H1 (cell line): ENCODE measurements at regions not wholly inside any gene's neighbourhood (a gene's known extent, or its start where the extent isn't known, plus 50 kb on each side); places are given as distances from the start of the nearest gene placed in this dataset.

Source experiments
- CTCF ChIA-PET: fragments of 300-600 bp; sonication (Branson Sonifier 250); formaldehyde crosslinking; loops from one replicate; lab custom pipeline; 2021; ENCODE audit not compliant: partially characterized antibody; lab: Charles Lee
- POLR2A ChIA-PET: fragments of 300-600 bp; sonication (Branson Sonifier 250); formaldehyde crosslinking; loops from one replicate; lab custom pipeline; 2021; ENCODE audit warnings: inconsistent platforms; ENCODE audit not compliant: partially characterized antibody; lab: Charles Lee
- DNase-seq, 2 experiments: peaks; one replicate each; pipeline versions ENCODE4 v3.0.0 to v3.0.0-alpha.2; 2010 to 2022; ENCODE audit warnings: low spot score in 2 of 2, low read depth in 1 of 2, mixed read lengths in 1 of 2
- FAIRE-seq: peaks from 2 replicates; lab custom pipeline; 2011; peaks lifted over from hg19 to GRCh38; lab: Jason Lieb, UNC
- H2AFZ ChIP-seq: 2 replicates; pipeline ENCODE4 v1.8.1; 2012; ENCODE audit warnings: low read length, inconsistent platforms
- H2AK5ac ChIP-seq: 2 replicates; pipeline ENCODE4 v1.6.1; 2013; ENCODE audit warnings: low read depth, low read length
- H2BK120ac ChIP-seq: replicated peaks from 2 replicates; pipeline ENCODE3; 2013; ENCODE audit warnings: low read depth, low read length, inconsistent platforms
- H2BK12ac ChIP-seq: 2 replicates; pipeline ENCODE4 v1.6.1; 2013; ENCODE audit warnings: low read depth, low read length
- H2BK15ac ChIP-seq: 2 replicates; pipeline ENCODE4 v1.6.1; 2013; ENCODE audit warnings: low read length
- H2BK20ac ChIP-seq: 2 replicates; pipeline ENCODE4 v1.6.1; 2013; ENCODE audit warnings: low read length
- H2BK5ac ChIP-seq: 2 replicates; pipeline ENCODE4 v1.6.1; 2013; ENCODE audit warnings: low read depth, low read length
- H3K14ac ChIP-seq: 2 replicates; pipeline ENCODE4 v1.6.1; 2013; ENCODE audit warnings: inconsistent platforms; ENCODE audit not compliant: insufficient read length
- H3K18ac ChIP-seq: 2 replicates; pipeline ENCODE4 v1.6.1; 2013; ENCODE audit warnings: low read length; ENCODE audit errors: extremely low read depth
- H3K23ac ChIP-seq: 2 replicates; pipeline ENCODE4 v1.6.1; 2013; ENCODE audit warnings: inconsistent platforms; ENCODE audit not compliant: insufficient read length
- H3K23me2 ChIP-seq: 2 replicates; pipeline ENCODE4 v1.6.1; 2013; ENCODE audit warnings: low read depth, low read length
- H3K27ac ChIP-seq: 2 replicates; pipeline ENCODE4 v1.6.1; 2011; ENCODE audit warnings: low read depth, low read length, inconsistent platforms
- H3K27me3 ChIP-seq, 4 experiments: replicated peaks in 1 of 4; 1 replicate in 1 of 4; 2 replicates in 3 of 4; pipeline versions ENCODE4 v1.6.1 to v1.8.1; 2011 to 2013; ENCODE audit warnings: low read length in 3 of 4, mild to moderate bottlenecking in 3 of 4, inconsistent platforms in 2 of 4, mixed read lengths in 2 of 4, moderate library complexity in 1 of 4; ENCODE audit not compliant: control insufficient read depth in 3 of 4, insufficient read depth in 3 of 4; ENCODE audit errors: extremely low read depth in 1 of 4
- H3K36me3 ChIP-seq, 4 experiments: 2 replicates each; pipeline versions ENCODE4 v1.6.1 to v1.8.1; 2011 to 2013; ENCODE audit warnings: mild to moderate bottlenecking in 4 of 4, low read length in 3 of 4, moderate library complexity in 2 of 4, control low read depth in 1 of 4, inconsistent platforms in 1 of 4; ENCODE audit not compliant: insufficient read depth in 4 of 4, control insufficient read depth in 2 of 4
- H3K4ac ChIP-seq: replicated peaks from 2 replicates; pipeline ENCODE3; 2013; ENCODE audit warnings: low read length, low read depth, mixed read lengths, inconsistent platforms; ENCODE audit not compliant: insufficient read length
- H3K4me1 ChIP-seq, 4 experiments: replicated peaks in 1 of 4; 1 replicate in 1 of 4; 2 replicates in 3 of 4; pipeline versions ENCODE4 v1.6.1 to v1.8.1; 2011 to 2013; ENCODE audit warnings: low read length in 3 of 4, inconsistent platforms in 2 of 4, mixed read lengths in 1 of 4; ENCODE audit not compliant: insufficient read depth in 4 of 4, control insufficient read depth in 3 of 4
- H3K4me2 ChIP-seq, 2 experiments: 2 replicates each; pipeline versions ENCODE4 v1.6.1 to v1.8.1; 2011 to 2013; ENCODE audit warnings: low read depth in 2 of 2, low read length in 2 of 2, control low read depth in 1 of 2, inconsistent platforms in 1 of 2, mild to moderate bottlenecking in 1 of 2; ENCODE audit not compliant: insufficient read depth in 1 of 2
- H3K4me3 ChIP-seq, 4 experiments: fragments of 200-600, 300-600 bp in 1 of 4; sonication (generic), shearing (Covaris generic), sonication (Bioruptor Twin) in 1 of 4; 2 replicates each; pipeline versions ENCODE4 v1.5.1 to v1.8.1; 2011 to 2016; ENCODE audit warnings: low read length in 4 of 4, low read depth in 3 of 4, control low read depth in 2 of 4, inconsistent platforms in 2 of 4, mild to moderate bottlenecking in 2 of 4, mixed read lengths in 1 of 4, moderate library complexity in 1 of 4; ENCODE audit not compliant: insufficient read depth in 2 of 4; ENCODE audit errors: extremely low read depth in 1 of 4
- H3K56ac ChIP-seq: replicated peaks from 2 replicates; pipeline ENCODE3; 2013; ENCODE audit warnings: low read depth, mild to moderate bottlenecking, mixed read lengths, low read length, inconsistent platforms; ENCODE audit not compliant: insufficient read length
- H3K79me1 ChIP-seq: 2 replicates; pipeline ENCODE4 v1.6.1; 2013; ENCODE audit warnings: low read depth, low read length, control low read depth
- H3K79me2 ChIP-seq, 2 experiments: 2 replicates each; pipeline versions ENCODE4 v1.6.1 to v1.8.1; 2012 to 2013; ENCODE audit warnings: low read length in 2 of 2, mild to moderate bottlenecking in 2 of 2, inconsistent platforms in 1 of 2; ENCODE audit not compliant: insufficient read depth in 2 of 2, control insufficient read depth in 1 of 2
- H3K9ac ChIP-seq, 4 experiments: replicated peaks in 1 of 4; 1 replicate in 1 of 4; 2 replicates in 3 of 4; pipeline versions ENCODE4 v1.6.1 to v1.8.1; 2011 to 2013; ENCODE audit warnings: low read depth in 3 of 4, low read length in 3 of 4, control low read depth in 2 of 4, mild to moderate bottlenecking in 2 of 4, moderate library complexity in 2 of 4, inconsistent platforms in 1 of 4; ENCODE audit errors: extremely low read depth in 1 of 4
- H3K9me3 ChIP-seq, 2 experiments: 2 replicates each; pipeline versions ENCODE4 v1.6.1 to v1.8.1; 2012 to 2013; ENCODE audit warnings: mild to moderate bottlenecking in 2 of 2, moderate library complexity in 2 of 2, control low read depth in 1 of 2, inconsistent platforms in 1 of 2, low read depth in 1 of 2, low read length in 1 of 2, mixed read lengths in 1 of 2; ENCODE audit not compliant: insufficient read depth in 2 of 2
- H4K20me1 ChIP-seq, 2 experiments: replicated peaks in 1 of 2; 2 replicates each; pipeline versions ENCODE3 to v1.8.1; 2011 to 2013; ENCODE audit warnings: inconsistent platforms in 2 of 2, low read length in 2 of 2, mild to moderate bottlenecking in 1 of 2; ENCODE audit not compliant: insufficient read depth in 2 of 2, control insufficient read depth in 1 of 2
- H4K5ac ChIP-seq: 2 replicates; pipeline ENCODE4 v1.6.1; 2013; ENCODE audit warnings: low read length, low read depth, mixed read lengths, inconsistent platforms; ENCODE audit not compliant: insufficient read length
- H4K8ac ChIP-seq: 2 replicates; pipeline ENCODE4 v1.8.0; 2013; ENCODE audit warnings: mild to moderate bottlenecking, moderate library complexity, low read length, inconsistent platforms; ENCODE audit not compliant: insufficient read depth; ENCODE audit errors: extremely low read depth
- H4K91ac ChIP-seq: replicated peaks from 2 replicates; pipeline ENCODE3; 2013; ENCODE audit warnings: low read length, mixed read lengths, inconsistent platforms; ENCODE audit not compliant: insufficient read length
- CHD1 ChIP-seq: IDR thresholded peaks from 2 replicates; pipeline ENCODE4 v1.6.1; 2012; ENCODE audit warnings: low read depth, low read length, improper control_type of control experiment
- GABPA ChIP-seq: IDR thresholded peaks from 2 replicates; pipeline ENCODE4 v1.6.1; 2011; ENCODE audit warnings: mild to moderate bottlenecking, low read length, moderate library complexity, borderline replicate concordance; ENCODE audit not compliant: insufficient read depth
- GTF2F1 ChIP-seq: IDR thresholded peaks from 2 replicates; pipeline ENCODE4 v1.6.1; 2012; ENCODE audit warnings: low read depth, low read length, improper control_type of control experiment, borderline replicate concordance
- JUND ChIP-seq: IDR thresholded peaks from 2 replicates; pipeline ENCODE4 v1.6.1; 2011; ENCODE audit warnings: mild to moderate bottlenecking, improper control_type of control experiment, low read length
- POLR2AphosphoS5 ChIP-seq: IDR thresholded peaks from 2 replicates; pipeline ENCODE4 v1.6.1; 2011; ENCODE audit warnings: low read depth, low read length
- WGBS, 2 experiments: shearing (Covaris generic) in 1 of 2; methylation state at CpG; one replicate each; pipeline versions ENCODE4 v1.1.6 to v1.1.7; 2013 to 2015; ENCODE audit warnings: low lambda C conversion rate in 2 of 2, mixed read lengths in 2 of 2, inconsistent platforms in 1 of 2, low coverage in 1 of 2, missing lambda C conversion rate in 1 of 2; ENCODE audit not compliant: insufficient replicate concordance in 2 of 2, insufficient coverage in 1 of 2, insufficient read length in 1 of 2; ENCODE audit errors: extremely low coverage in 1 of 2, missing lambda C conversion rate in 1 of 2; 5-methylcytosine and 5-hydroxymethylcytosine counted together
- TF ChIP-seq, protein P1 (sequence below): IDR thresholded peaks from 2 replicates; pipeline ENCODE4 v1.6.1; 2012; ENCODE audit warnings: inconsistent platforms

DNA sequence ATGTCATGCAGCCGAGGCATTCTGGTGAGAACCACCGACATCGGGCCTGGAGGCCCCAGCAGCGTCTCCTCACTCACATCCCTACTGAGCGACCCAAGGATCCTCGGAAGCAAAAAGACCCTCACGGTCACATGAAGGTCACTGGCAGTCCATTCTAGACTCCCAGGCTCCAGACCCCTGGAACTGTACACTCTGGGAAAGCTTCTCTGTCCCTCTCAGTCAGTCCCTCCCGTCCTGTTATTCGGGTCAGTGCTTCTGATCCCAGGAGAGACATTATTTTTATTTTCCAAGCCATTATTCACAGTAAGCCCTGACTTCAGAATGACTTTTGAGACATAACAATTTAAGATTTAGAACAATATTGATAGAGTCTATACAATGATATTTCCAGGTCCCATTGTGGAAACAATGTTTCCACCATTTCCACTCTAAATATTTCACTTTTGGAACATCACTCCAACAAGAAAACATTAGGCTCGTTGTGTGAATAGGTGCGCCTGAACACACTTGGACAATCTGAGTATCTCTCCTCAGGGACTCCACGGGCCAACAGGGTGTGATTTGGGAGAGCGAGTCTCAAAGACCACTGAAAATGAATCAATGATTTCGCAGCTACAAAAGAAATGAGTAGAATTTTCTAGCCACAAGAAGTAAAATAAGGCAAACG is 199.7 kb downstream of the SOD2 start:
- H3K14ac ChIP-seq: no peak overlapping the region
- no peak overlapping the region for H2BK120ac ChIP-seq
- H2BK12ac ChIP-seq: no peak overlapping the region
- no peaks in the 10 kb centered on the region for H3K23me2 ChIP-seq
- H3K79me2 ChIP-seq: no peaks in the 10 kb centered on the region
- H2BK20ac ChIP-seq: no peak overlapping the region
- DNase-seq: no peak
- POLR2A ChIA-PET: no interaction called here
- H3K9me3 ChIP-seq: peaks cover 64 to 65% of the 10 kb centered on the region in 2 experiments
- no peak overlapping the region for H2AK5ac ChIP-seq
- H3K56ac ChIP-seq: no peak overlapping the region
- no peak for FAIRE-seq
- no peak overlapping the region for H4K91ac ChIP-seq
- CTCF ChIA-PET: no interaction called here
- H4K5ac ChIP-seq: no peak overlapping the region
- no peaks in the 10 kb centered on the region for H3K36me3 ChIP-seq
- H3K4me3 ChIP-seq: no peak overlapping the region
- no peak overlapping the region for H3K18ac ChIP-seq
- TF ChIP-seq GTF2F1 (no peak), JUND (no peak), CHD1 (no peak), POLR2AphosphoS5 (no peak), GABPA (no peak)
- TF ChIP-seq, protein P1, sequence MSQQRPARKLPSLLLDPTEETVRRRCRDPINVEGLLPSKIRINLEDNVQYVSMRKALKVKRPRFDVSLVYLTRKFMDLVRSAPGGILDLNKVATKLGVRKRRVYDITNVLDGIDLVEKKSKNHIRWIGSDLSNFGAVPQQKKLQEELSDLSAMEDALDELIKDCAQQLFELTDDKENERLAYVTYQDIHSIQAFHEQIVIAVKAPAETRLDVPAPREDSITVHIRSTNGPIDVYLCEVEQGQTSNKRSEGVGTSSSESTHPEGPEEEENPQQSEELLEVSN: no peak
- TF ChIP-seq, all 59 proteins: peak for 0
- Histone ChIP-seq H3K79me1 (no peaks in the 10 kb centered on the region), H3K4me1 (no peaks in the 10 kb centered on the region), H3K4me2 (no peak overlapping the region), H4K8ac (no peak overlapping the region), H3K4ac (no peak overlapping the region), H3K27me3 (no peaks in the 10 kb centered on the region), H4K20me1 (no peaks in the 10 kb centered on the region), H3K23ac (no peak overlapping the region), H2BK5ac (no peak overlapping the region), H3K27ac (no peak overlapping the region), H3K9ac (no peak overlapping the region), H2AFZ (no peak overlapping the region), H2BK15ac (no peak overlapping the region)
- WGBS, 2 experiments: 75% methylated on average over 15 of the region's 15 CpGs; no CpG with 5 or more reads in 1 of the 2 experiments
